ENCODE measurements at regions not wholly inside any gene's neighbourhood (a gene's known extent, or its start where the extent isn't known, plus 50 kb on each side); places are given as distances from the start of the nearest gene placed in this dataset.

- no peak for TF ChIP-seq EP300 (IDR thresholded peaks at IDR 0.05; ENCODE audit: borderline replicate concordance)
- no peak for TF ChIP-seq CEBPB (IDR thresholded peaks at IDR 0.05)
Observed at GRCh38 chr5:153086486-153086885, 404.0 kb upstream of the GRIA1 start.

DNA sequence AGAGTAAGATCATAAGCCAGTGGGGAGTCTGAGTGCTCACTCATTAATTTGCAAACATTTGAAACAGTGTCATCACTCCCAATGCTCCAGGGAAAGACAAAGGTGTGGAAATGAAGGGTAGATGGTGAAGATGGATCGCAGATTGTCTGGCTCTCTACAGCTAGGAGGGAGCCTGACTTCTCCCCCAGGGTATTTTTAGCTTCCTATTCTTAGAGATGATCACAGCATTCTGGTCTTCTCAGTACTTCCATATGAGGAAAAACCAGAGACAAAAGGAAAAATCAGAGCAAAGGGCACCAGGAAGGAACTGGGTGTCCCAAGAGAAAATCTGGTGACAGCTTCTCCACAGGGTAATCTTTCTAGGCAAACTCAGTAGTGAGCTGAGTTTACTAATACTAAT lies 401.9 kb upstream of the GRIA1 start:
- TF ChIP-seq EP300 (IDR thresholded peaks at IDR 0.05; ENCODE audit: borderline replicate concordance) (no peak), RAD21 (IDR thresholded peaks at IDR 0.05; ENCODE audit: low read depth) (no peak), TAF1 (IDR thresholded peaks at IDR 0.05; ENCODE audit: low read depth) (no peak), TEAD4 (IDR thresholded peaks at IDR 0.05) (no peak), MAX (IDR thresholded peaks at IDR 0.05) (no peak), NFIC (IDR thresholded peaks at IDR 0.05) (no peak), FOXM1 (IDR thresholded peaks at IDR 0.05; ENCODE audit: borderline replicate concordance, low read depth) (no peak), CEBPB (IDR thresholded peaks at IDR 0.05) (no peak), TCF12 (IDR thresholded peaks at IDR 0.05; ENCODE audit: low read depth) (no peak), REST (IDR thresholded peaks at IDR 0.05; ENCODE audit: low read depth) (no peak), ZBTB7A (IDR thresholded peaks at IDR 0.05; ENCODE audit: low read depth) (no peak), CREB1 (IDR thresholded peaks at IDR 0.05; ENCODE audit: low read depth) (no peak), EGR1 (IDR thresholded peaks at IDR 0.05) (no peak)
- TF ChIP-seq, protein P1, sequence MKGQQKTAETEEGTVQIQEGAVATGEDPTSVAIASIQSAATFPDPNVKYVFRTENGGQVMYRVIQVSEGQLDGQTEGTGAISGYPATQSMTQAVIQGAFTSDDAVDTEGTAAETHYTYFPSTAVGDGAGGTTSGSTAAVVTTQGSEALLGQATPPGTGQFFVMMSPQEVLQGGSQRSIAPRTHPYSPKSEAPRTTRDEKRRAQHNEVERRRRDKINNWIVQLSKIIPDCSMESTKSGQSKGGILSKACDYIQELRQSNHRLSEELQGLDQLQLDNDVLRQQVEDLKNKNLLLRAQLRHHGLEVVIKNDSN (IDR thresholded peaks at IDR 0.05) = no peak

GRCh38 chr5:153094333-153094732 lies 396.1 kb upstream of the GRIA1 start:
- TF ChIP-seq TEAD4 (IDR thresholded peaks at IDR 0.05) = no peak
- TF ChIP-seq YY1 (IDR thresholded peaks at IDR 0.05; ENCODE audit: low read depth) = no peak
- TF ChIP-seq FOXM1 (IDR thresholded peaks at IDR 0.05; ENCODE audit: borderline replicate concordance, low read depth) = no peak
- TF ChIP-seq TCF12 (IDR thresholded peaks at IDR 0.05; ENCODE audit: low read depth) = no peak
- no peak for TF ChIP-seq EP300 (IDR thresholded peaks at IDR 0.05; ENCODE audit: borderline replicate concordance)
- TF ChIP-seq, protein P1 (IDR thresholded peaks at IDR 0.05) = no peak
- TF ChIP-seq RAD21 (IDR thresholded peaks at IDR 0.05; ENCODE audit: low read depth) = no peak
- no peak for TF ChIP-seq CEBPB (IDR thresholded peaks at IDR 0.05)
- TF ChIP-seq ZBTB7A (IDR thresholded peaks at IDR 0.05; ENCODE audit: low read depth) = no peak
- TF ChIP-seq REST (IDR thresholded peaks at IDR 0.05; ENCODE audit: low read depth) = no peak
- TF ChIP-seq CREB1 (IDR thresholded peaks at IDR 0.05; ENCODE audit: low read depth) = no peak
- TF ChIP-seq EGR1 (IDR thresholded peaks at IDR 0.05) = no peak
- TF ChIP-seq MAX (IDR thresholded peaks at IDR 0.05) = no peak
- TF ChIP-seq TAF1 (IDR thresholded peaks at IDR 0.05; ENCODE audit: low read depth) = no peak
- TF ChIP-seq NFIC (IDR thresholded peaks at IDR 0.05) = no peak

- TF ChIP-seq CREB1 (IDR thresholded peaks at IDR 0.05; ENCODE audit: low read depth) = no peak
- TF ChIP-seq ZBTB7A (IDR thresholded peaks at IDR 0.05; ENCODE audit: low read depth) = no peak
- no peak for TF ChIP-seq TAF1 (IDR thresholded peaks at IDR 0.05; ENCODE audit: low read depth)
- TF ChIP-seq MAX (IDR thresholded peaks at IDR 0.05) = no peak
- no peak for TF ChIP-seq TEAD4 (IDR thresholded peaks at IDR 0.05)
- no peak for TF ChIP-seq EP300 (IDR thresholded peaks at IDR 0.05; ENCODE audit: borderline replicate concordance)
- TF ChIP-seq FOXM1 (IDR thresholded peaks at IDR 0.05; ENCODE audit: borderline replicate concordance, low read depth) = no peak
- no peak for TF ChIP-seq NFIC (IDR thresholded peaks at IDR 0.05)
- TF ChIP-seq RAD21 (IDR thresholded peaks at IDR 0.05; ENCODE audit: low read depth) = no peak
- TF ChIP-seq CEBPB (IDR thresholded peaks at IDR 0.05) = no peak
- no peak for TF ChIP-seq YY1 (IDR thresholded peaks at IDR 0.05; ENCODE audit: low read depth)
- TF ChIP-seq REST (IDR thresholded peaks at IDR 0.05; ENCODE audit: low read depth) = no peak
- TF ChIP-seq EGR1 (IDR thresholded peaks at IDR 0.05) = no peak
- no peak for TF ChIP-seq TCF12 (IDR thresholded peaks at IDR 0.05; ENCODE audit: low read depth)
- TF ChIP-seq, protein P1 (IDR thresholded peaks at IDR 0.05) = no peak
Observed at GRCh38 chr5:153096381-153096780, 394.1 kb upstream of the GRIA1 start.

Measured in Ishikawa (cell line).